OCI-LY7 (cell line): ENCODE measurements at regions not wholly inside any gene's neighbourhood (a gene's known extent, or its start where the extent isn't known, plus 50 kb on each side); places are given as distances from the start of the nearest gene placed in this dataset.

Experiments used
- CTCF ChIP-seq: fragments of 200-600 bp; sonication (generic); conservative IDR thresholded peaks from 2 replicates; pipeline ENCODE4 v1.5.1; 2014; ENCODE audit warnings: mild to moderate bottlenecking, antibody characterized with exemption, low read length, moderate library complexity, mixed read lengths
- EZH2phosphoT487 ChIP-seq: fragments of 200-600 bp; sonication (generic); IDR thresholded peaks from 2 replicates; pipeline ENCODE4 v1.6.1; 2018; ENCODE audit warnings: low read depth, borderline replicate concordance, mild to moderate bottlenecking, mixed run types, antibody characterized with exemption, low read length, moderate library complexity, mixed read lengths

DNA sequence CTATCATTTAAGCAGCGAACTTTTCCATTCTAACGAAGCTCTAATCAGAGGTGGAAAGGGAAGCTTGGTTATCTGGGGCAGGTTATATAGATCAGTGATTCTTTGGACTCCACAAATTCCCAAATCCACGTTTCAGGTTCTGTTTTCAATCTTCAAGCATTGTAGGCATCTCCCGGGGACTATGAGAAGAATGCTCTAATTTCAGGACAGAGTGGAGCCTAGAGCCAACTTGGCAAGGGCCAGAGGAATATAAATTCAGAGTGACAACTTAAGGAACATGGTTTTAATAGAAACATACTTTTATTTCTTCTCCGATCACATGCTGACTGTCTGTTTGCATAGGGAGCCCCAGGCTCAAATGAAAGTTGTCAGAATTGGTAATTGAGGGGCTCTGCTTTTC is 514.0 kb upstream of the KLF4 start:
- no peak for TF ChIP-seq CTCF
- TF ChIP-seq EZH2phosphoT487, result no peak
